NCI-H82 treated with DMSO at 0.1 percent for 48 hours (cell line): ENCODE measurements at regions not wholly inside any gene's neighbourhood (a gene's known extent, or its start where the extent isn't known, plus 50 kb on each side); places are given as distances from the start of the nearest gene placed in this dataset.
A peak's percentile ranks its signal among the peaks of the same experiment; 100 is the strongest.
"Not testable (repeated sequence)": the region's sequence is repeated elsewhere in the genome, so short reads cannot be mapped to it uniquely, and the experiment has no call there.

Experiments used
- DNase-seq: peaks from one replicate; lab custom pipeline; 2025; ENCODE audit not compliant: unreplicated experiment; lab: John Stamatoyannopoulos, UW

GRCh38 chr2:8588831-8589191, 93.0 kb upstream of the ID2 start:
- no peak for DNase-seq

- DNase-seq = no peak
Measured at GRCh38 chr2:8589721-8590120, 92.1 kb upstream of the ID2 start.

- DNase-seq = no peak
Measured at GRCh38 chr2:8590938-8591337, 90.9 kb upstream of the ID2 start.

- DNase-seq = no peak
Measured at GRCh38 chr2:8592736-8593135, 89.1 kb upstream of the ID2 start.

GRCh38 chr2:8593243-8593642, 88.6 kb upstream of the ID2 start:
- DNase-seq = no peak

GRCh38 chr2:8594731-8595427, 87.0 kb upstream of the ID2 start:
- DNase-seq = no peak

- no peak for DNase-seq
Measured at GRCh38 chr2:8595428-8595805, 86.4 kb upstream of the ID2 start.

- no peak for DNase-seq
Measured at GRCh38 chr2:8595811-8596600, 85.8 kb upstream of the ID2 start.

GRCh38 chr2:8597094-8597493, 84.8 kb upstream of the ID2 start:
- no peak for DNase-seq

GRCh38 chr2:8597559-8598225, 84.2 kb upstream of the ID2 start:
- peak; percentile 13 for DNase-seq

- DNase-seq = no peak
Measured at GRCh38 chr2:8598295-8599165, 83.3 kb upstream of the ID2 start.

- DNase-seq = no peak
Measured at GRCh38 chr2:8599421-8600242, 82.2 kb upstream of the ID2 start.

GRCh38 chr2:8600456-8600855, 81.4 kb upstream of the ID2 start:
- DNase-seq = no peak

GRCh38 chr2:8602809-8603208, 79.0 kb upstream of the ID2 start:
- DNase-seq = no peak

- not testable (repeated sequence) for DNase-seq
Measured at GRCh38 chr2:8603356-8603755, 78.5 kb upstream of the ID2 start.

GRCh38 chr2:8604262-8604661, 77.6 kb upstream of the ID2 start:
- DNase-seq = no peak

- no peak for DNase-seq
Measured at GRCh38 chr2:8605351-8606065, 76.3 kb upstream of the ID2 start.

GRCh38 chr2:8606226-8606625, 75.6 kb upstream of the ID2 start:
- no peak for DNase-seq

GRCh38 chr2:8606649-8607550, 75.0 kb upstream of the ID2 start:
- DNase-seq = no peak
